Endothelial cell of umbilical vein (primary cell): ENCODE measurements at regions not wholly inside any gene's neighbourhood (a gene's known extent, or its start where the extent isn't known, plus 50 kb on each side); places are given as distances from the start of the nearest gene placed in this dataset.

Experiments
- BruUV-seq: library from RNA; stranded (reverse); fragments of 400-500 nt; replicated peaks from 2 replicates; lab custom pipeline; 2021; lab: Mats Ljungman, UMichigan
- CTCF ChIA-PET: fragments of 300-600, 350-600 bp; sonication (Branson Sonifier 250); formaldehyde crosslinking; loops from one replicate; lab custom pipeline; 2021; ENCODE audit warnings: antibody characterized with exemption, inconsistent platforms; lab: Charles Lee
- POLR2A ChIA-PET: fragments of 300-600, 350-600 bp; sonication (Branson Sonifier 250); formaldehyde crosslinking; loops from one replicate; lab custom pipeline; 2021; ENCODE audit warnings: antibody characterized with exemption, inconsistent platforms; lab: Charles Lee
- DNase-seq: peaks from one replicate; pipeline ENCODE4 v3.0.0-alpha.2; 2011; ENCODE audit warnings: low read depth, low spot score
- FAIRE-seq: peaks from 2 replicates; lab custom pipeline; 2011; peaks lifted over from hg19 to GRCh38; lab: Jason Lieb, UNC
- H2AFZ ChIP-seq: 2 replicates; pipeline ENCODE4 v1.6.0; 2012; ENCODE audit warnings: low read depth, low read length, control low read depth, inconsistent platforms
- H3K27ac ChIP-seq: 2 replicates; pipeline ENCODE4 v1.5.1; 2011; ENCODE audit warnings: low read depth, mild to moderate bottlenecking, control low read depth, low read length, moderate library complexity; ENCODE audit not compliant: insufficient read depth
- H3K27me3 ChIP-seq, 2 experiments: 2 replicates each; pipeline versions ENCODE4 v1.6.0 to v1.6.1; 2011; ENCODE audit warnings: low read length in 2 of 2, mixed read lengths in 1 of 2; ENCODE audit not compliant: control insufficient read depth in 2 of 2, insufficient read depth in 2 of 2
- H3K36me3 ChIP-seq, 2 experiments: 2 replicates in 1 of 2; 3 replicates in 1 of 2; pipeline ENCODE4 v1.5.1; 2011; ENCODE audit warnings: low read length in 2 of 2, mild to moderate bottlenecking in 1 of 2, moderate library complexity in 1 of 2; ENCODE audit not compliant: control insufficient read depth in 2 of 2, insufficient read depth in 2 of 2; ENCODE audit errors: extremely low read depth in 1 of 2
- H3K4me1 ChIP-seq: 3 replicates; pipeline ENCODE4 v1.5.1; 2011; ENCODE audit warnings: mild to moderate bottlenecking, low read length; ENCODE audit not compliant: control insufficient read depth, insufficient read depth; ENCODE audit errors: extremely low read depth
- H3K4me2 ChIP-seq: 2 replicates; pipeline ENCODE4 v1.6.1; 2011; ENCODE audit warnings: low read length, control low read depth, mixed read lengths; ENCODE audit not compliant: insufficient read depth
- H3K4me3 ChIP-seq, 3 experiments: fragments of 200-600 bp in 1 of 3; sonication (generic), shearing (Covaris generic) in 1 of 3; replicated peaks in 1 of 3; 2 replicates each; pipeline ENCODE4 v1.5.1; 2011 to 2016; ENCODE audit warnings: control low read depth in 3 of 3, low read length in 3 of 3, mild to moderate bottlenecking in 2 of 3, inconsistent platforms in 1 of 3, low read depth in 1 of 3, moderate library complexity in 1 of 3; ENCODE audit not compliant: insufficient read depth in 1 of 3
- H3K79me2 ChIP-seq: 2 replicates; pipeline ENCODE4 v1.6.0; 2012; ENCODE audit warnings: low read length, inconsistent platforms; ENCODE audit not compliant: control insufficient read depth, insufficient read depth
- H3K9ac ChIP-seq: replicated peaks from 2 replicates; pipeline ENCODE3; 2011; ENCODE audit warnings: low read length, control low read depth; ENCODE audit not compliant: insufficient read depth; ENCODE audit errors: extremely low read depth
- H3K9me1 ChIP-seq: replicated peaks from 3 replicates; pipeline ENCODE4 v1.6.0; 2011; ENCODE audit warnings: mild to moderate bottlenecking, low read length; ENCODE audit not compliant: control insufficient read depth, insufficient read depth; ENCODE audit errors: extremely low read depth
- H3K9me3 ChIP-seq: replicated peaks from 2 replicates; pipeline ENCODE4 v1.5.1; 2012; ENCODE audit warnings: low read length, inconsistent platforms; ENCODE audit not compliant: control insufficient read depth, insufficient read depth
- H4K20me1 ChIP-seq: replicated peaks from 2 replicates; pipeline ENCODE3; 2011; ENCODE audit warnings: mild to moderate bottlenecking, low read length; ENCODE audit not compliant: control insufficient read depth, insufficient read depth; ENCODE audit errors: extremely low read depth
- CTCF ChIP-seq, 2 donors: IDR thresholded peaks; 1 replicate in 1 of 2; 2 replicates in 1 of 2; pipeline ENCODE4 v1.5.1; 2011; ENCODE audit warnings: low read length in 2 of 2, mild to moderate bottlenecking in 2 of 2, moderate library complexity in 2 of 2, control low read depth in 1 of 2, inconsistent platforms in 1 of 2, low read depth in 1 of 2; ENCODE audit not compliant: insufficient read depth in 1 of 2; ENCODE audit errors: extremely low read depth in 1 of 2
- EZH2 ChIP-seq: IDR thresholded peaks from 2 replicates; pipeline ENCODE4 v1.6.1; 2012; ENCODE audit warnings: borderline replicate concordance, low read depth, mild to moderate bottlenecking, moderate library complexity, low read length, inconsistent platforms; ENCODE audit not compliant: severe bottlenecking
- FOS ChIP-seq: IDR thresholded peaks from 2 replicates; pipeline ENCODE4 v1.6.1; 2011; ENCODE audit warnings: mild to moderate bottlenecking, low read length, moderate library complexity, borderline replicate concordance; ENCODE audit not compliant: insufficient read depth
- GATA2 ChIP-seq: IDR thresholded peaks from 2 replicates; pipeline ENCODE4 v1.7.0; 2011; ENCODE audit warnings: low read depth, mild to moderate bottlenecking, moderate library complexity, mixed read lengths, low read length; ENCODE audit not compliant: insufficient read length, insufficient read depth
- JUN ChIP-seq: IDR thresholded peaks from 2 replicates; pipeline ENCODE4 v1.6.1; 2011; ENCODE audit warnings: borderline replicate concordance, low read depth; ENCODE audit not compliant: insufficient read length, insufficient read depth
- MAX ChIP-seq: IDR thresholded peaks from 2 replicates; pipeline ENCODE4 v1.6.1; 2011; ENCODE audit not compliant: insufficient read depth, insufficient read length
- MYC ChIP-seq: IDR thresholded peaks from one replicate; pipeline ENCODE4 v1.6.1; 2011; ENCODE audit warnings: mild to moderate bottlenecking, low read depth, low read length
- POLR2A ChIP-seq: IDR thresholded peaks from 2 replicates; pipeline ENCODE4 v1.6.1; 2012; ENCODE audit warnings: low read depth, mild to moderate bottlenecking, control low read depth, low read length
- POLR2AphosphoS5 ChIP-seq: IDR thresholded peaks from 2 replicates; pipeline ENCODE4 v1.6.1; 2012; ENCODE audit warnings: low read depth, mild to moderate bottlenecking, control low read depth, low read length, moderate library complexity; ENCODE audit not compliant: insufficient read depth
- dilution Hi-C: fragments of 300-500 bp; cut with MboI; formaldehyde crosslinking; loops from one replicate; pipeline ENCODE4 v1.15.0; 2019; ENCODE audit warnings: low sequenced_read_pairs; ENCODE audit not compliant: extremely low pct_ligation_motif_present
- intact Hi-C: fragments of 100-400 bp; cut with micrococcal nuclease; formaldehyde crosslinking; loops from one replicate; pipeline ENCODE4 v1.10.0; 2022

- Histone ChIP-seq H3K27ac (no peak overlapping the region), H3K9me1 (no peaks in the 10 kb centered on the region), H3K4me3 (no peak overlapping the region), H3K27me3 (no peaks in the 10 kb centered on the region), H3K4me1 (no peaks in the 10 kb centered on the region), H3K4me2 (no peak overlapping the region), H3K79me2 (no peaks in the 10 kb centered on the region), H3K9ac (no peak overlapping the region), H3K9me3 (peaks cover 4% of the 10 kb centered on the region), H4K20me1 (no peaks in the 10 kb centered on the region), H2AFZ (no peak overlapping the region), H3K36me3 (no peaks in the 10 kb centered on the region)
- TF ChIP-seq POLR2AphosphoS5 (no peak), GATA2 (no peak), EZH2 (no peak), FOS (no peak), CTCF (IDR thresholded peaks at IDR 0.05; ENCODE audit: extremely low read depth in 1 of 2, insufficient read depth in 1 of 2, low read depth in 1 of 2, low read length in 2 of 2) (no peak), MYC (no peak), MAX (no peak), JUN (no peak), POLR2A (no peak)
- ChIA-PET CTCF (no interaction called here), POLR2A (no interaction called here)
- no peak for FAIRE-seq
- no peak for DNase-seq
- intact Hi-C loops (no loop called here), dilution Hi-C loops (no loop called here)
- no TSS peak for BruUV-seq
Observed at GRCh38 chr16:79392081-79392480, 208.5 kb downstream of the MAF start.
